ENCODE measurements at regions not wholly inside any gene's neighbourhood (a gene's known extent, or its start where the extent isn't known, plus 50 kb on each side); places are given as distances from the start of the nearest gene placed in this dataset.

- H3K4me3 ChIP-seq (ENCODE audit: low read depth, low read length) = no peak overlapping the region
- no peak for TF ChIP-seq MAX (IDR thresholded peaks at IDR 0.05; ENCODE audit: low read depth, low read length)
- TF ChIP-seq MYC (IDR thresholded peaks at IDR 0.05; ENCODE audit: low read depth, low read length) = no peak
- TF ChIP-seq CTCF (IDR thresholded peaks at IDR 0.05; ENCODE audit: low read depth, low read length) = no peak
- no peak for TF ChIP-seq POLR2A (IDR thresholded peaks at IDR 0.05; ENCODE audit: extremely low read depth, insufficient read length)
These were observed 210.5 kb upstream of the SKOR2 start for GRCh38 chr18:47461977-47462376.

GRCh38 chr18:47461406-47461948, 210.0 kb upstream of the SKOR2 start:
- H3K4me3 ChIP-seq (ENCODE audit: low read depth, low read length) = no peak overlapping the region
- TF ChIP-seq CTCF (IDR thresholded peaks at IDR 0.05; ENCODE audit: low read depth, low read length) (no peak), MYC (IDR thresholded peaks at IDR 0.05; ENCODE audit: low read depth, low read length) (no peak), POLR2A (IDR thresholded peaks at IDR 0.05; ENCODE audit: extremely low read depth, insufficient read length) (no peak), MAX (IDR thresholded peaks at IDR 0.05; ENCODE audit: low read depth, low read length) (no peak)
- no peak for DNase-seq (ENCODE audit: low read depth)

More at GRCh38 chr18:47461977-47462376, 210.5 kb upstream of the SKOR2 start:
- DNase-seq (ENCODE audit: low read depth) = no peak

GRCh38 chr18:47458483-47458882, 207.0 kb upstream of the SKOR2 start:
- TF ChIP-seq MYC (IDR thresholded peaks at IDR 0.05; ENCODE audit: low read depth, low read length) = no peak
- no peak for TF ChIP-seq MAX (IDR thresholded peaks at IDR 0.05; ENCODE audit: low read depth, low read length)
- no peak for TF ChIP-seq POLR2A (IDR thresholded peaks at IDR 0.05; ENCODE audit: extremely low read depth, insufficient read length)
- TF ChIP-seq CTCF (IDR thresholded peaks at IDR 0.05; ENCODE audit: low read depth, low read length) = no peak
- H3K4me3 ChIP-seq (ENCODE audit: low read depth, low read length) = no peak overlapping the region
- no peak for DNase-seq (ENCODE audit: low read depth)

GRCh38 chr18:47457614-47458013, 206.2 kb upstream of the SKOR2 start:
- TF ChIP-seq MYC (IDR thresholded peaks at IDR 0.05; ENCODE audit: low read depth, low read length) = no peak
- no peak for TF ChIP-seq CTCF (IDR thresholded peaks at IDR 0.05; ENCODE audit: low read depth, low read length)
- TF ChIP-seq MAX (IDR thresholded peaks at IDR 0.05; ENCODE audit: low read depth, low read length) = no peak
- TF ChIP-seq POLR2A (IDR thresholded peaks at IDR 0.05; ENCODE audit: extremely low read depth, insufficient read length) = no peak
- no peak overlapping the region for H3K4me3 ChIP-seq (ENCODE audit: low read depth, low read length)
- DNase-seq (ENCODE audit: low read depth) = no peak

- no peak for DNase-seq (ENCODE audit: low read depth)
- no peak overlapping the region for H3K4me3 ChIP-seq (ENCODE audit: low read depth, low read length)
- no peak for TF ChIP-seq MYC (IDR thresholded peaks at IDR 0.05; ENCODE audit: low read depth, low read length)
These were observed 201.6 kb upstream of the SKOR2 start for GRCh38 chr18:47453038-47453437.

GRCh38 chr18:47448956-47449355, 197.5 kb upstream of the SKOR2 start:
- DNase-seq (ENCODE audit: low read depth) = no peak
- TF ChIP-seq POLR2A (IDR thresholded peaks at IDR 0.05; ENCODE audit: extremely low read depth, insufficient read length) = no peak
- TF ChIP-seq CTCF (IDR thresholded peaks at IDR 0.05; ENCODE audit: low read depth, low read length) = no peak
- no peak for TF ChIP-seq MYC (IDR thresholded peaks at IDR 0.05; ENCODE audit: low read depth, low read length)
- no peak for TF ChIP-seq MAX (IDR thresholded peaks at IDR 0.05; ENCODE audit: low read depth, low read length)

More at GRCh38 chr18:47448956-47449355, 197.5 kb upstream of the SKOR2 start:
- no peak overlapping the region for H3K4me3 ChIP-seq (ENCODE audit: low read depth, low read length)
